Brain microvascular endothelial cell (primary cell): ENCODE measurements at regions not wholly inside any gene's neighbourhood (a gene's known extent, or its start where the extent isn't known, plus 50 kb on each side); places are given as distances from the start of the nearest gene placed in this dataset.

Experiments
- DNase-seq: peaks from one replicate; pipeline ENCODE4 v3.0.0-alpha.2; 2020
- H3K27ac ChIP-seq: fragments of 250-450 bp; sonication (Bioruptor Pico); 2 replicates; pipeline ENCODE4 v1.5.1; 2020; ENCODE audit warnings: mild to moderate bottlenecking, moderate library complexity
- H3K27me3 ChIP-seq: fragments of 250-450 bp; sonication (Bioruptor Pico); replicated peaks from 2 replicates; pipeline ENCODE4 v1.5.1; 2020; ENCODE audit warnings: mild to moderate bottlenecking
- H3K36me3 ChIP-seq: fragments of 250-450 bp; sonication (Bioruptor Pico); replicated peaks from 2 replicates; pipeline ENCODE4 v1.5.1; 2020; ENCODE audit warnings: mild to moderate bottlenecking
- H3K4me3 ChIP-seq: 2 replicates; pipeline ENCODE4 v1.5.1; 2011; ENCODE audit warnings: low read depth, mild to moderate bottlenecking, control low read depth, low read length, moderate library complexity
- in situ Hi-C: cut with HindIII; loops from 2 replicates; pipeline ENCODE4 v1.10.0; 2017; ENCODE audit warnings: low sequenced_read_pairs, low pct_ligation_motif_present
- TF ChIP-seq, protein P1 (sequence below): IDR thresholded peaks from 2 replicates; pipeline ENCODE4 v1.5.1; 2011; ENCODE audit warnings: low read depth, mild to moderate bottlenecking, moderate library complexity, low read length, control low read depth, inconsistent platforms; ENCODE audit errors: missing control alignments

DNA sequence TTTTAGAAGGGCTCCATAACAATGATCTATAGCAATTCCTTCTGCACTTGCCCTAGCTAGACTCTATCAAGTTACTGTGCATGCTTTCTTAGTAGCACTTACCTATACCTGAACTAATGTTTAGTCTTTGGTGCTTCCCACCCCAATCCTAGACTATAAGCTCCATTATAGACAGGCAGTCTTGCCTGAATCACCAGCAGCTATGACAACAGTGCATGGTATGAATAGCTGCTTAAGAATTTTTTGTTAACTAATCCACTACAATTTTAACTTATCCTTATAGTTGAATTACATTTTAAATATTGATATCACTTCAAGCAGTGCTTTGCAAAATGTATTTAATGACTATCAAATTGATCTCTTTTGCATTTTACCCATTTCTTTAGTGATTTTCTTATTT is 164.3 kb downstream of the RPS12 start:
- Histone ChIP-seq H3K27me3 (peaks cover 3% of the 10 kb centered on the region), H3K27ac (no peak overlapping the region), H3K36me3 (no peaks in the 10 kb centered on the region), H3K4me3 (no peak overlapping the region)
- in situ Hi-C loops, result no loop called here
- TF ChIP-seq, protein P1, sequence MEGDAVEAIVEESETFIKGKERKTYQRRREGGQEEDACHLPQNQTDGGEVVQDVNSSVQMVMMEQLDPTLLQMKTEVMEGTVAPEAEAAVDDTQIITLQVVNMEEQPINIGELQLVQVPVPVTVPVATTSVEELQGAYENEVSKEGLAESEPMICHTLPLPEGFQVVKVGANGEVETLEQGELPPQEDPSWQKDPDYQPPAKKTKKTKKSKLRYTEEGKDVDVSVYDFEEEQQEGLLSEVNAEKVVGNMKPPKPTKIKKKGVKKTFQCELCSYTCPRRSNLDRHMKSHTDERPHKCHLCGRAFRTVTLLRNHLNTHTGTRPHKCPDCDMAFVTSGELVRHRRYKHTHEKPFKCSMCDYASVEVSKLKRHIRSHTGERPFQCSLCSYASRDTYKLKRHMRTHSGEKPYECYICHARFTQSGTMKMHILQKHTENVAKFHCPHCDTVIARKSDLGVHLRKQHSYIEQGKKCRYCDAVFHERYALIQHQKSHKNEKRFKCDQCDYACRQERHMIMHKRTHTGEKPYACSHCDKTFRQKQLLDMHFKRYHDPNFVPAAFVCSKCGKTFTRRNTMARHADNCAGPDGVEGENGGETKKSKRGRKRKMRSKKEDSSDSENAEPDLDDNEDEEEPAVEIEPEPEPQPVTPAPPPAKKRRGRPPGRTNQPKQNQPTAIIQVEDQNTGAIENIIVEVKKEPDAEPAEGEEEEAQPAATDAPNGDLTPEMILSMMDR, result no peak
- DNase-seq, result no peak

DNA sequence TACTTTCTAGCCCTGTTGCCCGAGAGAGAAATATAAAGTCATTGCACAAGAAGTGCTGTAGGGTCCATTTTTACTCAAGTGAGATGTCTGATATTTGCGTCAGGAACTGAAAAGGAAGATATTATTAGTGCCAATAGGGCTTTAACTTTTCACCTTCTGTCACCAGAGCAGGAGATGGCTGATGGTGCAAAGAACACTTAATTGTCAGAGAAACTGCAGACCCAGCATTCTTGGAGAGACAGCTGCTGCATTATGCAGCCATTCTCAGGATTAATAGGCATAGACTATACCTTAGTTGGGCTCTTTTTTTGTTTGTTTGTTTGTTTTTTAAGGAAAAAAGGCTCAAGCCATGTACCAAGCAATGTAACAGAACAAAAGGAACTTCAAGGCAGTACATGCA is 179.4 kb downstream of the RPS12 start:
- H3K27ac ChIP-seq, result no peak overlapping the region
- TF ChIP-seq, protein P1, result no peak
- H3K36me3 ChIP-seq, result no peaks in the 10 kb centered on the region
- in situ Hi-C loops, result no loop called here
- H3K27me3 ChIP-seq, result no peaks in the 10 kb centered on the region
- H3K4me3 ChIP-seq, result no peak overlapping the region
- DNase-seq, result no peak

DNA sequence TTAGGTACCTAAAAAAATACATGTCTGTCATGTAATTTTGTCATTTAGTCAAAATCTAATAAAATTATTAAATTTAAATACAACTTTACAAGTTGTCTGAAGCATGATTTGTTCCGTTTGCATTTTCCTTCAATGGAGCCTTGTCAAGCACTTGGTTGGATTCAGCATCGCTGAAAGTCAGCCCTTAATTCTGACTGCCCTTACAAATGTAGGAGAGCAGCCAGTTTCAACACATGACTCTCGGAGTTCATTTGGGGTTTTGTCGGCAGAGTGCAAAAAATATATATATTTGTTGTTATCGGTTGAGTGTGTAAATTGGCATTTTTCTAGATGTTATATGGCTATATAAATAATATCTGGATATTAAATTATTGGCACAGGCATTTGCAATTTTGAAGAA is 180.6 kb downstream of the RPS12 start:
- Histone ChIP-seq H3K27me3 (no peaks in the 10 kb centered on the region), H3K27ac (no peak overlapping the region), H3K36me3 (no peaks in the 10 kb centered on the region), H3K4me3 (no peak overlapping the region)
- TF ChIP-seq, protein P1, result no peak
- DNase-seq, result no peak
- in situ Hi-C loops, result no loop called here

- DNase-seq, result no peak
- H3K36me3 ChIP-seq, result no peaks in the 10 kb centered on the region
- no peak overlapping the region for H3K4me3 ChIP-seq
- no peak overlapping the region for H3K27ac ChIP-seq
- H3K27me3 ChIP-seq, result no peaks in the 10 kb centered on the region
- in situ Hi-C loops, result no loop called here
- TF ChIP-seq, protein P1, result no peak
Observed at GRCh38 chr6:132995432-132995831, 181.1 kb downstream of the RPS12 start.

GRCh38 chr6:132998418-132998817 is 184.0 kb downstream of the RPS12 start:
- H3K36me3 ChIP-seq, result no peaks in the 10 kb centered on the region
- no peak overlapping the region for H3K27ac ChIP-seq
- in situ Hi-C loops, result no loop called here
- H3K4me3 ChIP-seq, result no peak overlapping the region
- TF ChIP-seq, protein P1, result no peak
- DNase-seq, result no peak
- no peaks in the 10 kb centered on the region for H3K27me3 ChIP-seq

- DNase-seq, result no peak
- Histone ChIP-seq H3K27ac (no peak overlapping the region), H3K27me3 (no peaks in the 10 kb centered on the region), H3K4me3 (no peak overlapping the region), H3K36me3 (no peaks in the 10 kb centered on the region)
- in situ Hi-C loops, result no loop called here
- TF ChIP-seq, protein P1, result no peak
Observed at GRCh38 chr6:133001040-133001565, 186.7 kb downstream of the RPS12 start.
